Prostate gland (tissue), 2 donors: ENCODE measurements at regions not wholly inside any gene's neighbourhood (a gene's known extent, or its start where the extent isn't known, plus 50 kb on each side); places are given as distances from the start of the nearest gene placed in this dataset.

Experiments
- CTCF ChIP-seq, 4 experiments: fragments of 200-600 bp in 2 of 4; fragments of 450-650 bp in 2 of 4; sonication (generic) in 2 of 4; IDR thresholded peaks; 1 replicate in 3 of 4; 2 replicates in 1 of 4; pipeline ENCODE4 v1.5.1; 2016 to 2019; ENCODE audit warnings: antibody characterized with exemption in 4 of 4, mild to moderate bottlenecking in 2 of 4, moderate library complexity in 2 of 4
- POLR2A ChIP-seq: fragments of 450-650 bp; IDR thresholded peaks from one replicate; pipeline ENCODE4 v1.6.1; 2016; ENCODE audit warnings: antibody characterized with exemption, mild to moderate bottlenecking

- no peak for TF ChIP-seq CTCF (IDR thresholded peaks at IDR 0.05)
- no peak for TF ChIP-seq POLR2A
Observed at GRCh38 chr11:45451766-45452440, 165.8 kb upstream of the SYT13 start.
